HG03354 (cell line): ENCODE measurements at regions not wholly inside any gene's neighbourhood (a gene's known extent, or its start where the extent isn't known, plus 50 kb on each side); places are given as distances from the start of the nearest gene placed in this dataset.
"Not testable (repeated sequence)": the region's sequence is repeated elsewhere in the genome, so short reads cannot be mapped to it uniquely, and the experiment has no call there.

ENCODE experiments used
- ATAC-seq: cut with Tn5 transposase; IDR thresholded peaks from one replicate; pipeline ENCODE4 v1.9.1; 2021; ENCODE audit warnings: mild to moderate bottlenecking; ENCODE audit not compliant: unreplicated experiment, poor library complexity, severe bottlenecking

DNA sequence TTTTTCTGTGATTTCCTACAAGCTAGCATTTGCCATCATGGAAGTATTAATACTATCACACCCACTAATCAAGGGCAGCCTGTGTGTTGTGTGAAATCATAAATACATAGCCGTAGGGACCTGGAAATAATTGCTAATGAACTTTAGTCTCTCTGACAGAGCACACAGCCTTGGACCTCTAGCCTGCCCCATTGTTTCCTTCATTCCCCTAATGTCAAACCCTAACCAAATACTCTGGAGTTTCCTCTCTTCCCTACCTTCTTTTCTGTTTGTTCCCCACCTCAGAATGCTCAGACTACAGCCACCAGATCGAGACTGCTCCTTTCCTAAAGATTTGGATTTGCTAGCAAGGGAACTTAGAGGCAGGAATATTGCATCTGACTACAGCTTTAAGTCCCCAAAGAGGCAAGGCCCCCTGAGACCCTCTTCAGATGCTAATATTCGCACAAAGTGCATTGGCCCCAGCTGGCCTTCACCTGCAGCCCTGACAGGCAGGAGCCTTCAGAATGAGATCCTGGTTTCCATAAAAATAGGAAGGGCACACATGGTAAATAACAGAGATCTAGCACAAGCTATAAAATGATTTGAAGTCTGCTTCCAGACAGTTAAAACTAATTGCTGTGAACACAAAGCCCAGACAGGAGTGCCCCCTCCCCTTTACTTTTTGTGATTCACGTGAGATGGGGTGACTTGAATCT lies 279.2 kb upstream of the DCC start:
- no peak for ATAC-seq

DNA sequence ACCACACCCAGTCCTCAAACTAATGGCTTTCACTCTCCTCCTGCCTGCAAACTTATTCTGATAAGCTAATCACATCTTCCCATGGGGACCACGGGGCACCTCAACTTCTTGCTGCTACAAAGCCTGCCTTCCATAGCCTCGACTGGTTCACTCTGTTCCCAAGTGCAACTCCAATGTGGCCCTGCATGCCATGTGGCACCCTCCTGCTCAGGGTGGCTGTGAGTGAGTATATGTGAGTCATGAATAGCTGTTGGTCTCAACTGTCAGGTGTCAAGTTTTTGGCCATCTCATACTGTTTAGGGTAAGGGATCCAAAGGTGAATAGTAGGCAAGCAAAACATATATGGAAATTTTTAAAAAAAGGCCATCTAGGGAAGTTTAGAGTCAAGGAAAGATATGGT lies 276.1 kb upstream of the DCC start:
- no peak for ATAC-seq

DNA sequence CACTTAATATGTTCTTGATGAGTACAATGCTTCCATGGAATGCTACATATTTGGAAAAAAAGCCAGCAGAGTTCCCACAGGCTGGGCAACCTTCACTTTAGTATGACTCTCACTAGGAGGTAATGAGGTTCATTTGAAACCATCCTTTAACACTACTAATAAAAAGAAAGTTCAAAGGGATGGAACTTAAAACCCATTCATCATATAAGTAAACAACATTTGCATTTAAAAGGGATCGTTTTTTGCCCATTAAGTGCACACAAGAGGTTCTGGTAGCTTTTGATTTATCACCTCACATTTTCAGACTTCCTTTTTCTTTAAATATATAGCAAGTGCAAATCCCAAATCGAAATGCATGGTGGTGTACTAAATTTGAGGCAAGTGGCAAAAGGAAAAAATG lies 270.8 kb upstream of the DCC start:
- ATAC-seq, result no peak

DNA sequence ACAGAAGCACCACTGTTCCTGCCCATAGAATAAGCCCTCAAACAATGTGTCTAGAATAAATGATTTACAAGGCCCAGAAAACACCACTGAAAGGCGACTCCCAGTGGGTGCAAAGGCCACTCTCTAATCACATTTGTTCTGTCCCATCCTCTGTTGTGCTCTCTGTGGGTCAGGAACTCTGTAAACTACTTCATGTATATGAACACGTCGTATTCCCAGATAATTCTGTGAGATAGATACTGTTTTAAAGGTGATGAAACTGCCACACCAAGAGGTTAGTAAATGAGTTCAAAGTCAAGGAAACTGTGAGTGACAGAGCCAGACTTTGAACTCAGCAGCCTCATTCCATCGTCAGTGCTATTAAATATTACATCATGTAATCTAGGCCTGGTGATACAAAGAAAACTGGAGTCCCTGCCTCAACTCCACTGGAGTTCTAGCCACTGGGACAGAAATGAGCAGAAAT lies 269.7 kb upstream of the DCC start:
- ATAC-seq, result no peak

DNA sequence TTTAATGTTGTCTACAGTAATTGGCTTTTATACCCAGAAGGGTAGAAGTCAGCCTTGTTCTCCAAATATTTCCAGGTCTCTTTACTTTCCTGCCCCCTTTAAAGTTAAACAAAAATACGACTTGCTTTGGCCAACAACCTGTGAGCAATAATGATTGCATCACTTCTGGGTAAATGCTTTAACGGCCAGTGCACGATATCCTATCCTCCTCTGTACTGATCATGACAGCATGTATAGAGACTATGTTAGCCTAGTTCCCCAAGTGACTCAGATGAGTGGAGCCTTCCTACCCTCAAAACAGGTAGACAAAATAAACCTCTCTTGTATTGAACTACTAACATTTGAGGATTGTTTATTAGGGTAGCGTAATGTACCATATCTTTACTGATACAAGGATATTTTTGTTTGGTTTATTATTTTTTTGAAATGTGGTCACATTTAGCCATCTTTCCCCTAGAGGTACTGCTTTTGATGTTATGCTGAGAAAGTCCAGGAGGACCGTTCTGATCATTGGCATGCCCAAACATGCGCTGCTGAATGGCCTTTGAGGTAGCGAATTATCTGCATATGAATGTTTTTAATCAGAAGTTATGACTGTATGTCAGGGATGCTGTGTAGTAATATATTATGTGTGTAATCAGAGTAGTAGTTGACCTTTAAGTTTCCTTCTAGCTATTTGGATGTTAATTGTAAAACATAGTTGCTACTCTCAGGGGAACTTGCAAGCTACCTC lies 262.6 kb upstream of the DCC start:
- no peak for ATAC-seq

DNA sequence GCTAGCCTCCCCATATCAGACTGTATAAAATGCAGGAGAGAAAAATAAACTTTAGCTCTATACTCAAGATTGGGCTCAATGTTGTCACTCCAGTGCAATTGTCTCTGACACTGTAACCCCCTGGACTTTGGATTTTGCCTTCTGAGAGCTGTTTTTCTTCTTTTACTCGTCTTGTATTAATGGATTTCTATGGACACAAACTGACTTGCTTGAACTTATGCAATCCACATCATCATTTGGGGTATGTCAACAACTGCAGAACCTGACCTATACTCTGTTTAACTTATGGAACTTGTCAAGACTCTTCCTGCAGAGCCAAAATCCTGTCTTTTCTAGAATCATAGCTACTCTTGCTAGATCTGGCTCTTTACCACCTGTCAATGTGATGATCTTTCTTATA lies 257.8 kb upstream of the DCC start:
- no peak for ATAC-seq

DNA sequence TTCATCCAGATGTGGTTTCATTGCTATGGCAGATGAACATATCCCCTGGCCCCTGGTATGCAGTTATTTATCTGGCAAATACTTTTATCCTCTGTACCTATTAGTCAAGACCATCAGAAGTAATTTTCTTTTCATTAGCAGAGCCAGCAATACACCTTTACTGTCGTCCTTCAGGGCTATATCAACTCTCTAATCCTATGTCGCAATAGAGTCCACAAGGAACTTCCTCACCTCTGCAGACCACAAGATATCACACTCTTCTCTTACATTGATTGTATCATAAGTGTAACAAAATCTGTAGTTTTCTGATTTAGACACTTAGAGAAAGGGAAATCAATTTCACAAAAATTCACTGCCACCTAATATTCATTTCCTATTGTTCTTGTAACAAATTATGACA lies 252.9 kb upstream of the DCC start:
- ATAC-seq, result no peak

DNA sequence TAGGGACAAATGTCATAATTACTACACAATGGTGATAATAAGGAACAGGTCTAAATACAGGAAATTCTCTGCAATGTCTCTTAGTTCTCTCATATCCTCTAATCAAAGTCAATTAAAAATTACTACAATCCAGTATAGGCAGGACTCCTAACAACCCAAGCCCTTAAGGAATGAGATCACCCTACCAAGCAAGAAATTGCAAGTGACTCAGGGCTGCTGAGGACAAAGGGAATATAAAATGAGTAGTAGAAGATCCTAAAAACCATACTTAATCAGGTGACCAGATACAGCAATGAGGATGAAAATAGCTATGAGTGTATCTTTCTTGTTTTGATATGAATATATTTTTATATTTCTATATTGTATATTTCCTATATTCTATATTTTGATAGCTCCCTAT lies 250.0 kb upstream of the DCC start:
- no peak for ATAC-seq

DNA sequence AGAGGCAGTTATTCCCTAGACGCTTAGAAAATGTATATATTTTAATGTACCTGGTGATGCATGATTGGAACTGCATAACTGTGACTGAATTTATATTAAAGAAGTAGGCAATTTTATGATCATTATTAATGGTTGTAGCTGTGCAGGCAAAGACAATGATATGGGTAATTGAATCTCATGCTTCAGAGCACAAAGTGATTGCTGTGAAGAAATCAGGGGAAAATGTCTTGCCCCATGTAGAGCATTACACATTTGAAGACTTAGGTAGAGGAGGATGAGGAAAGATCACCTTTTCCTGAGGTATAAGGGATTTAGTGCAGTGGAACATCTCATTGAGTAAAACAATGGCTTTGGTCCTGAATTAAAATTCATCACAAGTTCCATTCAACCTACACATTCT lies 246.8 kb upstream of the DCC start:
- ATAC-seq, result no peak

DNA sequence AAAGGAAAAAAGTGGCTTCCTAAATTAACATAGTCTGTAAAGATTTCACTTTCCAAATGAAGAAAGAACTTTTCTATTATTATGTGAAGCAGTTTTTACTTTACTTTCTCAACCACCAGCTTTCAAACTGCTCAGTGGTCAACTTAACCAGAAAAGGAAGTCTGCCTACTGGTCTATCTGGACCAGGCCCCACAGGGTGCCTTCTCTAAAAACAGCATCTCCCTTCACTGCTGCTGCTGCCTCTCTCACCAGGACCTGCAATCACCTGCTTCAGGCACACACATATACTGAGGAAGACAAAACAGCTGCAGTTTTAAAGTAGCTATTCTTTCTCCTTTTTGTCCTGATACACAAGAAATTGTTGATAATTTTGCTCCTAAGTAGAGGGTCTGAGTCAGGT lies 221.3 kb upstream of the DCC start:
- no peak for ATAC-seq

DNA sequence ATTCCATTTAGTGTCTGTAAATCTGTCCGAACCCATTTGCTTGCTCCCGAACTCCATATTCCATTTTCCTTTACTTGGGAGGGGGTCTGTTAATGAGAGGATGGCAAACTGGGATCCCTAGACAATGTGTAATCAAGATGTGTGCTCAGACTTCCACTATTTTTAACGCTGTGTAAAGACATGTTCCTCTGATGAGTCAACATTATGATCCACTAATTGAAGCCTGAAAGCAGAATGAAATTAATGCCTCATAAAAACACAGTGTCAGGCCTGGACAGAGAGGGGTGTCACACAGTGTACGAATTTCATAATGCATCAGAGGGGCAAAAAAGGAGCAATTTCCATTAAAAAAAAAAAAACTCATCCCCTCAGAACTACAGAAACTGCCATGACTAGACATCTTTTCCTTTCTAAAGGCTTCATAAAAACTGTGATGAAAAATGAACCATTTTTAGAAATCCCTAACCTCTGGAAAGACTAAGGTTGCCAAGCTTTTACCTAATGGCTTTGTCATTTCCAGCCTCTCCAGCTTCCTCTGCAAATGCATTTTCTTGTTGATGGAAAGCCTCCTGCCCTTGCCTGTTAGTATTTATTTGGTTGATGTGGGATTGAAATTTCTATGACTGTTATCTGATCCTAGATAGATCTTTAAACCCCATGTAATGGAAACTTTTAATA lies 209.2 kb upstream of the DCC start:
- ATAC-seq, result no peak

DNA sequence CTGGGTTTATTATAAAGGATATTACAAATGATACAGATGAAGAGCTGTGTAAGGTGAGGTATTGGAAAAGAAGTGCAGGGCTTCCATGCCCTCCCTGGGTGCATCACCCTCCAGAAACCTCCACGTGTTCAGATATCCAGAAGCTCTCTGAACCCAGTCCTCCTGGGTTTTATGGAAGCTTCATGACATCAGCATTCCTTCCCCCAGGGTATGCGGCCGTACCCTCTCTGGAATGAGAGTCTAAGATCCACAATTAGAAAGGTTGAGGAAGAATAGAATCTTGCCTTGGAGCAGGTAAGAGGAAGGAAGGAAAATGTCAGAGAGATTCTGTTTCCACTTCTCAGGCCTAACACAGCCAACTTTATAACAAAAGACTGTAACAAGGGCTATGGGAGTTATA lies 208.2 kb upstream of the DCC start:
- no peak for ATAC-seq

DNA sequence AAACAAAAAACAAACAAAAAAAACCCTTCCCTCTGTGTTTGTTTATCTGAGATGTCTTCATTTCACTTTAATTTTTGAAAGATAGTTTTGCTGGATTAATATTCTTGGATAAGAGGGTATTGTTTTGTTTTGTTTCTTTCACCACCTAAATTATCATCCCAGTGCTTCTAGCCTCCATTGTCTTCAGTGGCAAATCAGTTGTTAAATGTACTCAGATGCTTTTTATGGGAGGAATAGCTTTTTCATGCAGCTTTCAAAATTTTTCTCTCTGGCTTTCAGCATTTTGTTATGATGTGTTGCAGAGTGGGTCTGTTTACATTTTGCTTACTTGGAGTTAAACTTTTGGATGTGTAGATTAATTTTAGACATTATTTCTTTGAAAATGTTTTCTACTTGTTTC lies 203.5 kb upstream of the DCC start:
- no peak for ATAC-seq

DNA sequence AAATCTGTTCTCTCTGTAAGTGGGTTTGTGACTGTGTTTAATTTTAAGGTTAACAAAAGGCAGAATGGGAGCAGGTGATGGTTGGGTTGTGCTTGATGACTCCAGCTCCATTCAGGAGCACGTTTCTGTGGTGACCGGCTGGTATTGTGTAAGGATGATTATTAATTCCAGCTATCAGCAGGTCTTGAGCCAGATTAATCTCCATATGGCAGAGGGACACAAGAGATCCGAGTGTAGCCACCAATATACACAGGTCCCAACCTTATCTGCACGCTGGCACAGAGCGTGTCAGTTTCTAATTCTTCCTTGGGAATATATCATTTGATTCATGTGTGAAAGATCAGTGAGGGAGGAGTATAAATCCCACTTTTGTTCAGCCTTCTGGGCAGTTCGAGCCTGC lies 199.0 kb upstream of the DCC start:
- no peak for ATAC-seq

DNA sequence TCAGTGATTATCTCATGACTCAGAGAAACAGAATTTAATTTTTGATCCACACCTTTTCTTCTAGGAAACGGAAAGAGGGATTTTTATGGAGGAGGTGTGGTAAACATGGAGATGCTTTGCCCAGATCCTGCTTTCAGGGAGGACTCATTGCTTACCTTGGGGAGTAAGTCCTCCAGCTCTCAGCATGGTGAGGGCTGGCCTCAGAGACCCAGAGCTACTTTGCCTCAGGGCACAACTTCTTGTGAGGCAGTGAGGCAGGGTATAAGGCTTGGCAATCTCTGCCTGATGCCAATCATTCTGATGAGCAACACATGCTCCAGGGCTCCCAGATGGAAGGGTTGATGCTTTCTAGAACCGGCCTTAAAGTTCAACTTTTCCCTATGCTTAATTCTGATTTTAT lies 189.9 kb upstream of the DCC start:
- ATAC-seq, result no peak

DNA sequence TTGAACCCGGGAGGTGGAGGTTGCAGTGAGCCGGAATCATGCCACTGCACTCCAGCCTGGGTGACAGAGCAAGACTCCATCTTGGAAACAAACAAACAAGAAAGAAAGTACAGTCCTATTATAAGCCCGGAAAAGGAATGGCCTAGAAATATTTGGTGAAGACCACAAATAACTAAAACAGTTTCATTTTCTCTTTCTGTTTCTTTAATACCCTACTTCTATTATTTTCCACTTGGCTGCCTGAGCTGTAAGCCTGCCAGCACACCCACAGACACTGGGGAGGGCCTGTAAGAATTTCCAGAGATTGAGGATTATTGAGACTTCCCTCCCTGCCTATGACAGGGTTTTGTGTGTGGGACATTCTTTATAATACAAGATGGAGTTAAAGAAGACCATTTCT lies 188.0 kb upstream of the DCC start:
- no peak for ATAC-seq

DNA sequence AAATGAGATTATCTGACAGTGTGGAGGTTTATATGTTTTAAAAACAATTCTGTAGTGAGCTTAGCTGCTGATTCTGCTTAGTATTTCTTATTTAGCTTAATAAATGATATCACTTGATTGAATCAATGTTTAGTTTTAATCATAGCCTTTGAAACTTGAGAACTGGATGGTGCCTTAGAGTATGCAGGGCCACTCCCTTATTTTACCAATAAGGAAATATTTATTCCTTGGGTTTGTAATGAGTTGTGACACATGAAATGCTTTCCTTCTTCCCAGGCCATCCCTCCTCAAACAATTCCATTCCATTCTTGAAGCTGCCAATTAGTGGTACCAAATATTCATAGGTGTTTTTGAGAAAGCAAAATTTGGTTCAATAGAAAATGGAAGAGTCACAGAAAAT lies 183.8 kb upstream of the DCC start:
- no peak for ATAC-seq

DNA sequence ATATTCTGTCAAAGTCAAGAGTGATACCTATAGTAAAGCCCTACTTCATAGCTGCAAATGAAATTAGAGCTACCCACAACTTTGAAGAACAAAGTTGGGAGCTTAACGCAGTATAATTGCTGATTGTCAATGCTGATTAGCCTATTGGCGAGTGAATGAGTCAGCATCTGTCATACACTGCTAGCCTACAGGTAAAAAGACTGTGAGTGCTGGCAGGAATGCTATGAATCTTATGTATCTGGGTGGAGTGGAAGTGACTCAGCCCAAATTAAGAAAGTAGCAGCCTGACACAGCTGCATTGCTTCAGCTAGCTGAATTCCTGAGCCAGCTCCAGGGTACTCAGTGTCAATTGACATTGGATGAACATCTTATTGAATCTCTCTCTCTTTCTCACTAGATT lies 179.4 kb upstream of the DCC start:
- ATAC-seq, result no peak

DNA sequence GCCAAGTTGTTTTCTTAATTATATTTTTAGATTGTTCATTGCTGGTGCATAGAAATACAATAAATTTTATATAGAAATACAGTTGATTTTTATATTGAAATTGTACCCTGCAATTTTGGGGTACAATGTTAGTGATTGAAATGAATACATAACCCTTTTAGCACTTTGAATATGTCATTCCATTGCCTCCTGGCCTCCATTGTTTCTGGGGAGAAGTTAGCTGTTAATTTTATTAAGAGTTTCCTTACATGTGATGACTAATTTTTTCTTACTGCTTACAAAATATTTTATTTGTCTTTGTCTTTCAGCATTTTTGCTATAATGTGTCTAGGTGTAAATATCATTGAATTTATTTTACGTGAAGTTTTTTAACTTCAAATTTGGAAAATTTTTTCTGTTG lies 176.5 kb upstream of the DCC start:
- no peak for ATAC-seq

DNA sequence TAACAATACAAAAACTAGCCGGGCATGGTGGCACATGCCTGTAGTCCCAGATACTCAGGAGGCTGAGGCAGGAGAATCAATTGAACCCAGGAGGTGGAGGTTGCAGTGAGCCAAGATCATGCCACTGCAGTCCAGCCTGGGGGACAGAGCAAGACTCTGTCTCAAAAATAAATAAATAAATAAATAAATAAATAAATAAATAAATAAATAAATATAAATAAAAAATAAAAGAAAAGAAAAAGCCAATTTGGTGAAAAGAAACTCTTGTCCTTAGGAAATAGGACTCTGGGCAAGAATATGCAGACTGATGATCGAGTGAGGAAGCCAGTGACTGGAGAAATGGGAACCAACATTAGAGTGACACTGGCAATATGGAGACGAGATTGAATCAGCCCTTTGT lies 171.9 kb upstream of the DCC start:
- not testable (repeated sequence) for ATAC-seq

DNA sequence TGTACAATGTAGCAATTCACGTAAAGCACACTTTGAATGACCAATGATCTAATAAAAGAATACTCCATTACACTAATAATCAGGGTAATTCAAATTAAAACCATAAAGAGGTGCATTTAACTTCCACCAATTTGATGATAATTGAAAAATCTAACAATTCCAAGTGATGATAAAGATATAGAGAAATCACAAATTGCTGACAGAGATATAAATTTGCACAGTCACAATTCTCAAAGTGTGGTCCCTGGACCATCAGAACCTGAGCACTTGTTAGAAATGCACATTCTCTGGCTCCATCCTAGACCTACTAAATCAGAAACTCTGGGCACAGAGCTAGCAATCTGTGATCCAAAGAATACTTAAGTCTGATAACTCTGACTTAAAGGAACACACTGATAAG lies 165.8 kb upstream of the DCC start:
- no peak for ATAC-seq
